Endometrial microvascular endothelial cells (primary cell): ENCODE measurements at regions not wholly inside any gene's neighbourhood (a gene's known extent, or its start where the extent isn't known, plus 50 kb on each side); places are given as distances from the start of the nearest gene placed in this dataset.
"Not testable (repeated sequence)": the region's sequence is repeated elsewhere in the genome, so short reads cannot be mapped to it uniquely, and the experiment has no call there.

Source experiments
- in situ Hi-C: cut with HindIII; loops from 2 replicates; pipeline ENCODE4 v1.10.0; 2017; ENCODE audit warnings: low sequenced_read_pairs, low pct_unique_long_range_greater_than_20kb; ENCODE audit errors: inconsistent ontology term

GRCh38 chr2:234898534-234899053 lies 53.2 kb upstream of the SH3BP4 start:
- in situ Hi-C loops, result no loop called here

- in situ Hi-C loops, result not testable (repeated sequence)
Observed at GRCh38 chr2:234888442-234888841, 63.4 kb upstream of the SH3BP4 start.

DNA sequence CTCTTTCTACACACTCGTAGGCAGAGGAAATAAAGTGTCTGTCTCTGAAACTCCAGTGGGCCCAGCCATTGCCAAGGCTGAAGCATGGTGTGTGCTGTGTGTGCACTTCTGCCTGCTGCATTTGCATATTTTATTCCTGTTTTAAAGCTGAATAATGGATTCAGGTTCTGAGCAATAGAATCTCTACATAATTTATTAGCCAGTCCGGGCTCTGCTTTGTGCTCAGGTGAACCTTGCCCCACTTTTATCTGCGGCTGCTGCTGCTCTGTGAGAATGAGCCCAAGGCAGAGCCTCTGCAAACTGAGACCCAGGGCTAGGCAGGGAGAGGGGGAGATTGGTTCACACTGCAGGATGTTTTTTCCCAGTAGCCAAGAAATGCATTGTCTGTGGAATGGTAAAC lies 64.6 kb upstream of the SH3BP4 start:
- in situ Hi-C loops, result no loop called here

GRCh38 chr2:234885886-234886285 lies 65.9 kb upstream of the SH3BP4 start:
- in situ Hi-C loops, result no loop called here

DNA sequence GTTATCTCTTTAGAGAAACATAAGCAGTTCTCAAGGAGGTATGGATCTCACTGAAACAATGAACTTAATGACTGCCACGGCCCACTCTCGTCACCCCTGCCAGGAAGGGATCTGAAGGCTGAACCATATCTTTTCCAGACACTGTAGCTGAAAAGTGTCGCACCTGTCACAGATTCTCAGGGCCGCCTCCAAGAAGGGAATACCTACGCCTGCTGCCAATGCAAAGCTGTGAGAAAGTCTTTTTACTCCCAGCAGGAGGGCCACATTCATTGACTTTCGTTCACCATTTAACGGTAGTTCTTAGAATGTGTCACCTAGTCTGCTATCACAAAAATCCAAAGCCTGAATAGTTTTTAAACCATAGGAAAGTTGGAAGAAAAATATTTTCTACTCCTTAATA lies 66.7 kb upstream of the SH3BP4 start:
- in situ Hi-C loops, result no loop called here

DNA sequence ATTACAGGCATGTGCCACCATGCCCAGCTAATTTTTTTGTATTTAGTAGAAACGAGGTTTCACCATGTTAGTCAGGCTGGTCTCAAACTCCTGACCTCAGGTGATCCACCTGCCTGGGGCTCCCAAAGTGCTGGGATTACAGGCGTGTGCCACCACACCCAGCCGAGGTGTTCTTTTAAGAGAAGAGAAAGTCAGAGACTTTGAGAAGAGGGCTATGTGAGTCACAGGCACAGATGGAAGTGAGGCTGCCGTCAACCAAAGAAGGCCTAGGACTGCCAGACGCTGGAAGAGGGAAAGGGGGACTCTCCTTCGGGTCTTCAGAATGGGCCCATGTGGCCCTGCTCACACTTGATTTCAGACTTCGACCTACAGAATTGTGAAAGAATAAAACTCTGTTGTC lies 67.2 kb upstream of the SH3BP4 start:
- in situ Hi-C loops, result no loop called here

DNA sequence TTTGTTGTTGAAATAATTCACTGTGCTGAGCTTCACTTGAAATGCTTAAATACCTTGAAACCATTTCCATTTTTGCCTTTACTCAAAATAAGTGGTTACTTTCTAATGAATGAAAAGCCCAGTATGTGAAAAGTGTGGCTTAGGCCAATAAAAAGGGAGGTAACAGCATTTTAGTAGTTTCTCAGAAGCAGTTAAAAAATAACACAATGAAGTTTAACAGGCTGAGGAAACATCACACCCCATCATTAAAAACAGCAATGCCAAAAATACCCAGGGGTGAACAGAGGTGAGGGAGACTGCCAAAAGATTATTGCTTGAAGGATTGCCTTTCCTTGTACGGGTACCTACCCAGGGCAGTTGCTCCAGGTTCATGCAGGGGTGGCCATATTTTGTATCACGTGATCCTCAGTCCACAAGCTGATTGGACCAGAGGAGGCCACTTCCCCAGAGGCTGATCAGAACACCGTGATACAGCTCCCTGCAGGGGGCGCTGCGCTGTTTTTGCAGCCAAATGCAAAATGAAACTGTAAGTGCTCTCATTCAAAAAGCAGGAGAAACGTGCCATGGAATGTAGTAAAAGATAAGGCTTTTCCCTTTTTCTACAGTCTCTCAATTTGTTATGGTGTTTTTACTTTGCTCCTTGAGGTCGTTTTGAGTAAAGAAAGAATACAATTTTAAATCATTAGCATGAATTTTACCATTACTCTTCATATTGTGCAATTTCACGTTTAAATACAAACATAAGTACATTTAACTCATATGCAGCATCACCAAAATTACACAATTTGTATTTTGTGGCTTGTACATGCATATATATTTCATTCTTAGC lies 70.2 kb upstream of the SH3BP4 start:
- in situ Hi-C loops, result no loop called here

GRCh38 chr2:234880551-234881211 lies 71.1 kb upstream of the SH3BP4 start:
- in situ Hi-C loops, result no loop called here

GRCh38 chr2:234879671-234880455 lies 72.0 kb upstream of the SH3BP4 start:
- in situ Hi-C loops, result no loop called here

- in situ Hi-C loops, result not testable (repeated sequence)
Observed at GRCh38 chr2:234876621-234877020, 75.2 kb upstream of the SH3BP4 start.

- in situ Hi-C loops, result loop anchor here (25.0 kb wide), 1 partner anchor 188 kb away; no protein-coding TSS in a partner anchor
Observed at GRCh38 chr2:234874347-234875046, 77.3 kb upstream of the SH3BP4 start.

DNA sequence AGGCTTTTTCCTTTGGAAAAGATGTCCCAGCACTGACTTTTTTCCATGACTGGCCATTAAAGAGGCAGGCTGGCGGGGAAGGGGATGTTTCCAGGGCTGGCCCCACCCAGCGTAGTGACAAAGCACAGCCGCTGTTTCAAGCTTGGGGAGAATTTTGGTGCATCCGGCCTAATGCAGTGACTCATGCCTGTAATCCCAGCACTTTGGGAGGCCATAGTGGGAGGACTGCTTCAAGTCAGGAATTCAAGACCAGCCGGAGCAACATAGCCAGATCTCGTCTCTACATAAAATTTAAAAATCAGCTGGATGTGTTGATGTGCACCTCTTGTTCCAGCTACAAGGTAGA lies 78.0 kb upstream of the SH3BP4 start:
- in situ Hi-C loops, result loop anchor here (25.0 kb wide), 1 partner anchor 188 kb away; no protein-coding TSS in a partner anchor

- in situ Hi-C loops, result loop anchor here (25.0 kb wide), 1 partner anchor 189 kb away; no protein-coding TSS in a partner anchor
Observed at GRCh38 chr2:234873103-234873827, 78.6 kb upstream of the SH3BP4 start.

DNA sequence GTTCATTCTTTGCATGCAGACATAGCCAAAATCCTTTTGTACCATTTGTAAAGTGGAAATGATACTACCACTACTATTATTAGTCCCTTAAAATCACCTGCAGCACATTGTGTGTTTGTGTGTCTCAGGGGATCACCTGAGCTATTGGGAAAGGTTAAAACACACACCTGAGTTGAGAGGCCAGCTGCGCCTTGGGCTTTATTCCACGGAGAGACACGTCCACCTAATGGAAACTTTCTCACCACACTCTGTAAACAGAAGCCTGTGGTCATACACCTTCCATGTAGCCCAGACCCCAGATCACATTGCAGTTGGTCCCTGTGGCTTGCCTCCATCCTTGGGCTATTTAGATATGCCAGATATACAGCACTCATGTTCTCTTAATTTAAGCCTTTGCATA lies 81.8 kb upstream of the SH3BP4 start:
- in situ Hi-C loops, result loop anchor here (25.0 kb wide), 1 partner anchor 192 kb away; no protein-coding TSS in a partner anchor

- in situ Hi-C loops, result loop anchor here (25.0 kb wide), 1 partner anchor 193 kb away; no protein-coding TSS in a partner anchor
Observed at GRCh38 chr2:234869164-234869563, 82.7 kb upstream of the SH3BP4 start.

- in situ Hi-C loops, result loop anchor here (25.0 kb wide), 1 partner anchor 194 kb away; no protein-coding TSS in a partner anchor
Observed at GRCh38 chr2:234867882-234868285, 83.9 kb upstream of the SH3BP4 start.

- in situ Hi-C loops, result loop anchor here (25.0 kb wide), 1 partner anchor 197 kb away; no protein-coding TSS in a partner anchor
Observed at GRCh38 chr2:234865586-234865985, 86.2 kb upstream of the SH3BP4 start.

GRCh38 chr2:234865040-234865439 lies 86.8 kb upstream of the SH3BP4 start:
- in situ Hi-C loops, result loop anchor here (25.0 kb wide), 1 partner anchor 197 kb away; no protein-coding TSS in a partner anchor
